HCT116 (cell line): ENCODE measurements at regions not wholly inside any gene's neighbourhood (a gene's known extent, or its start where the extent isn't known, plus 50 kb on each side); places are given as distances from the start of the nearest gene placed in this dataset.

Source experiments
- CTCF ChIP-seq, 3 experiments: fragments of 200-600 bp in 1 of 3; sonication (generic) in 1 of 3; IDR thresholded peaks in 2 of 3; conservative IDR thresholded peaks in 1 of 3; 2 replicates each; pipeline ENCODE4 v1.5.1; 2012 to 2017; ENCODE audit warnings: low read depth in 2 of 3, low read length in 2 of 3, antibody characterized with exemption in 1 of 3, borderline replicate concordance in 1 of 3, control low read depth in 1 of 3, mild to moderate bottlenecking in 1 of 3, mixed read lengths in 1 of 3, mixed run types in 1 of 3, moderate library complexity in 1 of 3; ENCODE audit not compliant: insufficient read depth in 1 of 3
- EZH2 ChIP-seq: fragments of 200-600 bp; sonication (generic); IDR thresholded peaks from 2 replicates; pipeline ENCODE4 v1.6.1; 2017; ENCODE audit warnings: antibody characterized with exemption, mixed run types
- POLR2A ChIP-seq: IDR thresholded peaks from 2 replicates; pipeline ENCODE4 v1.7.0; 2011; ENCODE audit warnings: borderline replicate concordance; ENCODE audit not compliant: insufficient read depth, insufficient read length; ENCODE audit errors: extremely low read depth
- SP1 ChIP-seq: IDR thresholded peaks from 2 replicates; pipeline ENCODE4 v1.6.1; 2012; ENCODE audit warnings: low read depth
- TF ChIP-seq, protein P1 (sequence below): IDR thresholded peaks from 2 replicates; pipeline ENCODE4 v1.6.1; 2012
- TF ChIP-seq, protein P2 (sequence below): IDR thresholded peaks from 2 replicates; pipeline ENCODE4 v1.6.1; 2012

DNA sequence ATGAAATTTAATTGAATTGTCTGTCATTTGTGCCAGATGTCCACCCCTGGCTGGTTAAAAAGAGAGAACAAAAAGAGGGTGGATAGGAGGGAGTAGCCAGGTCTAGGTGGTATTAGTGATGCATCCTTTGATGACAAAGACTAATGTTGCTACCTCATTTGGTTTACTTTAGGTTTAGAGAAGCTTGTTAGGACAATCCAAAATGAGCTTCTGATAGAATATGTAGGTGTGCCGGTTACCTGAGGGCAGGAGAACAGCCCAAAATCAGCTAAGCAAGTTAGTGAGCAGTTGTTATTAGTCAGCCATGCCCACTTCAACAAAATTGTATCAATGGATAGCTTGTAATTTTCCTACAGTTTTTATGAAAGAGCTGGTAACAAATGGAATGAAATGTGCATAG is 61.4 kb upstream of the PTGS2 start:
- TF ChIP-seq, protein P1, sequence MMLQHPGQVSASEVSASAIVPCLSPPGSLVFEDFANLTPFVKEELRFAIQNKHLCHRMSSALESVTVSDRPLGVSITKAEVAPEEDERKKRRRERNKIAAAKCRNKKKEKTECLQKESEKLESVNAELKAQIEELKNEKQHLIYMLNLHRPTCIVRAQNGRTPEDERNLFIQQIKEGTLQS: no peak
- no peak for TF ChIP-seq CTCF (IDR thresholded peaks at IDR 0.05 in 2 of 3, conservative IDR thresholded peaks at IDR 0.05 in 1 of 3; ENCODE audit: borderline replicate concordance in 1 of 3, insufficient read depth in 1 of 3, low read depth in 2 of 3, low read length in 2 of 3)
- TF ChIP-seq EZH2: no peak
- TF ChIP-seq POLR2A: no peak
- TF ChIP-seq, protein P2, sequence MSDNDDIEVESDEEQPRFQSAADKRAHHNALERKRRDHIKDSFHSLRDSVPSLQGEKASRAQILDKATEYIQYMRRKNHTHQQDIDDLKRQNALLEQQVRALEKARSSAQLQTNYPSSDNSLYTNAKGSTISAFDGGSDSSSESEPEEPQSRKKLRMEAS: no peak
- TF ChIP-seq SP1: no peak
